ENCODE measurements at regions not wholly inside any gene's neighbourhood (a gene's known extent, or its start where the extent isn't known, plus 50 kb on each side); places are given as distances from the start of the nearest gene placed in this dataset.

- no peak for DNase-seq
These were observed 207.9 kb upstream of the SALL3 start for GRCh38 chr18:78771496-78772359.

GRCh38 chr18:78772360-78773302 is 207.0 kb upstream of the SALL3 start:
- no peak for DNase-seq

- DNase-seq: no peak
These were observed 206.3 kb upstream of the SALL3 start for GRCh38 chr18:78773303-78773755.

- DNase-seq: no peak
These were observed 205.8 kb upstream of the SALL3 start for GRCh38 chr18:78773819-78774218.

GRCh38 chr18:78774741-78775141 is 204.9 kb upstream of the SALL3 start:
- no peak for DNase-seq

- DNase-seq: no peak
These were observed 203.5 kb upstream of the SALL3 start for GRCh38 chr18:78776151-78776550.

GRCh38 chr18:78776706-78777285 is 202.8 kb upstream of the SALL3 start:
- no peak for DNase-seq

- no peak for DNase-seq
These were observed 201.6 kb upstream of the SALL3 start for GRCh38 chr18:78777992-78778391.

- DNase-seq: no peak
These were observed 201.0 kb upstream of the SALL3 start for GRCh38 chr18:78778651-78779050.

GRCh38 chr18:78779996-78780718 is 199.5 kb upstream of the SALL3 start:
- no peak for DNase-seq

GRCh38 chr18:78780719-78781600 is 198.7 kb upstream of the SALL3 start:
- no peak for DNase-seq

- DNase-seq: no peak
These were observed 198.0 kb upstream of the SALL3 start for GRCh38 chr18:78781601-78781960.

GRCh38 chr18:78782951-78783563 is 196.6 kb upstream of the SALL3 start:
- no peak for DNase-seq

GRCh38 chr18:78783564-78783960 is 196.1 kb upstream of the SALL3 start:
- no peak for DNase-seq

- DNase-seq: no peak
These were observed 194.8 kb upstream of the SALL3 start for GRCh38 chr18:78784861-78785260.

- DNase-seq: no peak
These were observed 193.9 kb upstream of the SALL3 start for GRCh38 chr18:78785706-78786105.

- no peak for DNase-seq
These were observed 192.8 kb upstream of the SALL3 start for GRCh38 chr18:78786776-78787175.

GRCh38 chr18:78787751-78788150 is 191.9 kb upstream of the SALL3 start:
- DNase-seq: no peak

GRCh38 chr18:78788161-78788560 is 191.5 kb upstream of the SALL3 start:
- no peak for DNase-seq

GRCh38 chr18:78789850-78790249 is 189.8 kb upstream of the SALL3 start:
- no peak for DNase-seq

GRCh38 chr18:78790511-78790910 is 189.1 kb upstream of the SALL3 start:
- DNase-seq: no peak

Data from stimulated activated CD4-positive, alpha-beta T cell treated with anti-CD3 and anti-CD28 coated beads, Interleukin-1b, Interleukin-23, amount 100 ng/mL, for 48 hours (primary cell).